Prostate gland (tissue), 2 donors: ENCODE measurements at regions not wholly inside any gene's neighbourhood (a gene's known extent, or its start where the extent isn't known, plus 50 kb on each side); places are given as distances from the start of the nearest gene placed in this dataset.

ENCODE experiments used
- CTCF ChIP-seq, 4 experiments: fragments of 200-600 bp in 2 of 4; fragments of 450-650 bp in 2 of 4; sonication (generic) in 2 of 4; IDR thresholded peaks; 1 replicate in 3 of 4; 2 replicates in 1 of 4; pipeline ENCODE4 v1.5.1; 2016 to 2019; ENCODE audit warnings: antibody characterized with exemption in 4 of 4, mild to moderate bottlenecking in 2 of 4, moderate library complexity in 2 of 4
- POLR2AphosphoS5 ChIP-seq: sonication (generic); formaldehyde crosslinking; IDR thresholded peaks from one replicate; pipeline ENCODE4 v1.6.1; 2017; ENCODE audit warnings: antibody characterized with exemption

GRCh38 chr15:55037071-55037470, 159.7 kb downstream of the RSL24D1 start:
- TF ChIP-seq CTCF (IDR thresholded peaks at IDR 0.05): no peak
- no peak for TF ChIP-seq POLR2AphosphoS5
